ENCODE measurements at regions not wholly inside any gene's neighbourhood (a gene's known extent, or its start where the extent isn't known, plus 50 kb on each side); places are given as distances from the start of the nearest gene placed in this dataset.

DNA sequence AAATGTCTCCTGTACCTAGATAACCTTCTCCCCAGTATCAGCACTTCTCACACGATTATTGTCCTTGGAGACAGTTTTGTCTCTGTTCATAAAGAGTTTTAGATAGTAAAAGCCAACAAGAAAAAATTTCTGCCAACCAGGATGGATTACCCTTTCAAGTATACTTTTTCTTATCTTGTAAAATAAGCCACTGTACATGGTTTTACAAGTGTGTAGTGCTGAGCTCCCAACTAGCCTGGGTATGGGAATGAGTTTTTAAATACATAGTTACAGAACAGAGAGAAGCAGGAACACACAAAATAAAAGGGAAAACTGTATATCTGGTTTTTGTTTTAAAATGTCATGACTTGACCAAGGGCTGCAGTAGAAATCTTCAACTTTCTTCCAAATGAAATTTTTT, 76.7 kb downstream of the C18orf54 start:
- no peaks in the 10 kb centered on the region for H3K9me3 Mint-ChIP-seq
- H3K27ac Mint-ChIP-seq, result no peak overlapping the region
- no peak overlapping the region for H3K4me3 Mint-ChIP-seq
- H3K27me3 Mint-ChIP-seq (ENCODE audit: low read depth), result no peaks in the 10 kb centered on the region
- no peaks in the 10 kb centered on the region for H3K36me3 Mint-ChIP-seq
- DNase-seq (ENCODE audit: low spot score) (no peak), ATAC-seq (no peak)
- CTCF ChIA-PET, result no interaction called here
- POLR2A ChIA-PET, result no interaction called here
- no peaks in the 10 kb centered on the region for H3K4me1 Mint-ChIP-seq
- TF ChIP-seq PRRX2 (CRISPR knock-in tag; IDR thresholded peaks at IDR 0.05) (no peak), GTF2I (CRISPR knock-in tag; conservative IDR thresholded peaks at IDR 0.05) (no peak), FOXJ3 (CRISPR knock-in tag; IDR thresholded peaks at IDR 0.05; ENCODE audit: borderline replicate concordance) (no peak), SMAD4 (CRISPR knock-in tag; IDR thresholded peaks at IDR 0.05) (no peak), MYBL2 (CRISPR knock-in tag; IDR thresholded peaks at IDR 0.05) (no peak), JUN (CRISPR knock-in tag; IDR thresholded peaks at IDR 0.05) (no peak), ZNF263 (CRISPR knock-in tag; IDR thresholded peaks at IDR 0.05; ENCODE audit: low read depth) (no peak), RELA (CRISPR knock-in tag; IDR thresholded peaks at IDR 0.05; ENCODE audit: borderline replicate concordance) (no peak), IRF2 (CRISPR knock-in tag; IDR thresholded peaks at IDR 0.05; ENCODE audit: borderline replicate concordance, low read depth) (no peak), NR1H2 (CRISPR knock-in tag; IDR thresholded peaks at IDR 0.05) (no peak), KAT7 (CRISPR knock-in tag; IDR thresholded peaks at IDR 0.05; ENCODE audit: borderline replicate concordance) (no peak), NR3C1 (CRISPR knock-in tag; conservative IDR thresholded peaks at IDR 0.05; ENCODE audit: low read depth) (no peak), ZNF317 (CRISPR knock-in tag; IDR thresholded peaks at IDR 0.05; ENCODE audit: borderline replicate concordance, low read depth) (no peak)
- TF ChIP-seq, protein P1, sequence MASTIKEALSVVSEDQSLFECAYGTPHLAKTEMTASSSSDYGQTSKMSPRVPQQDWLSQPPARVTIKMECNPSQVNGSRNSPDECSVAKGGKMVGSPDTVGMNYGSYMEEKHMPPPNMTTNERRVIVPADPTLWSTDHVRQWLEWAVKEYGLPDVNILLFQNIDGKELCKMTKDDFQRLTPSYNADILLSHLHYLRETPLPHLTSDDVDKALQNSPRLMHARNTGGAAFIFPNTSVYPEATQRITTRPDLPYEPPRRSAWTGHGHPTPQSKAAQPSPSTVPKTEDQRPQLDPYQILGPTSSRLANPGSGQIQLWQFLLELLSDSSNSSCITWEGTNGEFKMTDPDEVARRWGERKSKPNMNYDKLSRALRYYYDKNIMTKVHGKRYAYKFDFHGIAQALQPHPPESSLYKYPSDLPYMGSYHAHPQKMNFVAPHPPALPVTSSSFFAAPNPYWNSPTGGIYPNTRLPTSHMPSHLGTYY (CRISPR knock-in tag; IDR thresholded peaks at IDR 0.05), result no peak
- TF ChIP-seq, protein P2, sequence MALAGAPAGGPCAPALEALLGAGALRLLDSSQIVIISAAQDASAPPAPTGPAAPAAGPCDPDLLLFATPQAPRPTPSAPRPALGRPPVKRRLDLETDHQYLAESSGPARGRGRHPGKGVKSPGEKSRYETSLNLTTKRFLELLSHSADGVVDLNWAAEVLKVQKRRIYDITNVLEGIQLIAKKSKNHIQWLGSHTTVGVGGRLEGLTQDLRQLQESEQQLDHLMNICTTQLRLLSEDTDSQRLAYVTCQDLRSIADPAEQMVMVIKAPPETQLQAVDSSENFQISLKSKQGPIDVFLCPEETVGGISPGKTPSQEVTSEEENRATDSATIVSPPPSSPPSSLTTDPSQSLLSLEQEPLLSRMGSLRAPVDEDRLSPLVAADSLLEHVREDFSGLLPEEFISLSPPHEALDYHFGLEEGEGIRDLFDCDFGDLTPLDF (CRISPR knock-in tag; IDR thresholded peaks at IDR 0.05), result no peak
- TF ChIP-seq, protein P3, sequence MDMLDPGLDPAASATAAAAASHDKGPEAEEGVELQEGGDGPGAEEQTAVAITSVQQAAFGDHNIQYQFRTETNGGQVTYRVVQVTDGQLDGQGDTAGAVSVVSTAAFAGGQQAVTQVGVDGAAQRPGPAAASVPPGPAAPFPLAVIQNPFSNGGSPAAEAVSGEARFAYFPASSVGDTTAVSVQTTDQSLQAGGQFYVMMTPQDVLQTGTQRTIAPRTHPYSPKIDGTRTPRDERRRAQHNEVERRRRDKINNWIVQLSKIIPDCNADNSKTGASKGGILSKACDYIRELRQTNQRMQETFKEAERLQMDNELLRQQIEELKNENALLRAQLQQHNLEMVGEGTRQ (CRISPR knock-in tag; IDR thresholded peaks at IDR 0.05), result no peak
- TF ChIP-seq, protein P4, sequence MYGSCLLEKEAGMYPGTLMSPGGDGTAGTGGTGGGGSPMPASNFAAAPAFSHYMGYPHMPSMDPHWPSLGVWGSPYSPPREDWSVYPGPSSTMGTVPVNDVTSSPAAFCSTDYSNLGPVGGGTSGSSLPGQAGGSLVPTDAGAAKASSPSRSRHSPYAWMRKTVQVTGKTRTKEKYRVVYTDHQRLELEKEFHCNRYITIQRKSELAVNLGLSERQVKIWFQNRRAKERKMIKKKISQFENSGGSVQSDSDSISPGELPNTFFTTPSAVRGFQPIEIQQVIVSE (CRISPR knock-in tag; IDR thresholded peaks at IDR 0.05; ENCODE audit: borderline replicate concordance), result no peak
- TF ChIP-seq, protein P5, sequence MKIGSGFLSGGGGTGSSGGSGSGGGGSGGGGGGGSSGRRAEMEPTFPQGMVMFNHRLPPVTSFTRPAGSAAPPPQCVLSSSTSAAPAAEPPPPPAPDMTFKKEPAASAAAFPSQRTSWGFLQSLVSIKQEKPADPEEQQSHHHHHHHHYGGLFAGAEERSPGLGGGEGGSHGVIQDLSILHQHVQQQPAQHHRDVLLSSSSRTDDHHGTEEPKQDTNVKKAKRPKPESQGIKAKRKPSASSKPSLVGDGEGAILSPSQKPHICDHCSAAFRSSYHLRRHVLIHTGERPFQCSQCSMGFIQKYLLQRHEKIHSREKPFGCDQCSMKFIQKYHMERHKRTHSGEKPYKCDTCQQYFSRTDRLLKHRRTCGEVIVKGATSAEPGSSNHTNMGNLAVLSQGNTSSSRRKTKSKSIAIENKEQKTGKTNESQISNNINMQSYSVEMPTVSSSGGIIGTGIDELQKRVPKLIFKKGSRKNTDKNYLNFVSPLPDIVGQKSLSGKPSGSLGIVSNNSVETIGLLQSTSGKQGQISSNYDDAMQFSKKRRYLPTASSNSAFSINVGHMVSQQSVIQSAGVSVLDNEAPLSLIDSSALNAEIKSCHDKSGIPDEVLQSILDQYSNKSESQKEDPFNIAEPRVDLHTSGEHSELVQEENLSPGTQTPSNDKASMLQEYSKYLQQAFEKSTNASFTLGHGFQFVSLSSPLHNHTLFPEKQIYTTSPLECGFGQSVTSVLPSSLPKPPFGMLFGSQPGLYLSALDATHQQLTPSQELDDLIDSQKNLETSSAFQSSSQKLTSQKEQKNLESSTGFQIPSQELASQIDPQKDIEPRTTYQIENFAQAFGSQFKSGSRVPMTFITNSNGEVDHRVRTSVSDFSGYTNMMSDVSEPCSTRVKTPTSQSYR (CRISPR knock-in tag; IDR thresholded peaks at IDR 0.05), result no peak
- TF ChIP-seq, protein P6, sequence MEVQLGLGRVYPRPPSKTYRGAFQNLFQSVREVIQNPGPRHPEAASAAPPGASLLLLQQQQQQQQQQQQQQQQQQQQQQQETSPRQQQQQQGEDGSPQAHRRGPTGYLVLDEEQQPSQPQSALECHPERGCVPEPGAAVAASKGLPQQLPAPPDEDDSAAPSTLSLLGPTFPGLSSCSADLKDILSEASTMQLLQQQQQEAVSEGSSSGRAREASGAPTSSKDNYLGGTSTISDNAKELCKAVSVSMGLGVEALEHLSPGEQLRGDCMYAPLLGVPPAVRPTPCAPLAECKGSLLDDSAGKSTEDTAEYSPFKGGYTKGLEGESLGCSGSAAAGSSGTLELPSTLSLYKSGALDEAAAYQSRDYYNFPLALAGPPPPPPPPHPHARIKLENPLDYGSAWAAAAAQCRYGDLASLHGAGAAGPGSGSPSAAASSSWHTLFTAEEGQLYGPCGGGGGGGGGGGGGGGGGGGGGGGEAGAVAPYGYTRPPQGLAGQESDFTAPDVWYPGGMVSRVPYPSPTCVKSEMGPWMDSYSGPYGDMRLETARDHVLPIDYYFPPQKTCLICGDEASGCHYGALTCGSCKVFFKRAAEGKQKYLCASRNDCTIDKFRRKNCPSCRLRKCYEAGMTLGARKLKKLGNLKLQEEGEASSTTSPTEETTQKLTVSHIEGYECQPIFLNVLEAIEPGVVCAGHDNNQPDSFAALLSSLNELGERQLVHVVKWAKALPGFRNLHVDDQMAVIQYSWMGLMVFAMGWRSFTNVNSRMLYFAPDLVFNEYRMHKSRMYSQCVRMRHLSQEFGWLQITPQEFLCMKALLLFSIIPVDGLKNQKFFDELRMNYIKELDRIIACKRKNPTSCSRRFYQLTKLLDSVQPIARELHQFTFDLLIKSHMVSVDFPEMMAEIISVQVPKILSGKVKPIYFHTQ (CRISPR knock-in tag; IDR thresholded peaks at IDR 0.05), result no peak

All from WTC11 (cell line).